GM21825 (cell line): ENCODE measurements at regions not wholly inside any gene's neighbourhood (a gene's known extent, or its start where the extent isn't known, plus 50 kb on each side); places are given as distances from the start of the nearest gene placed in this dataset.

ENCODE experiments used
- ATAC-seq: cut with Tn5 transposase; IDR thresholded peaks from one replicate; pipeline ENCODE4 v1.9.1; 2021; ENCODE audit warnings: mild to moderate bottlenecking, moderate library complexity; ENCODE audit not compliant: unreplicated experiment

GRCh38 chr2:75287624-75288316 lies 88.5 kb upstream of the TACR1 start:
- peak; percentile 51 for ATAC-seq

GRCh38 chr2:75284345-75284744 lies 85.0 kb upstream of the TACR1 start:
- ATAC-seq, result no peak

- no peak for ATAC-seq
Observed at GRCh38 chr2:75278821-75279379, 79.6 kb upstream of the TACR1 start.

- no peak for ATAC-seq
Observed at GRCh38 chr2:75278314-75278713, 79.0 kb upstream of the TACR1 start.

- no peak for ATAC-seq
Observed at GRCh38 chr2:75277111-75277510, 77.8 kb upstream of the TACR1 start.

- no peak for ATAC-seq
Observed at GRCh38 chr2:75276093-75277029, 77.0 kb upstream of the TACR1 start.

GRCh38 chr2:75274936-75275335 lies 75.6 kb upstream of the TACR1 start:
- ATAC-seq, result no peak

GRCh38 chr2:75268112-75268511 lies 68.8 kb upstream of the TACR1 start:
- ATAC-seq, result no peak

- ATAC-seq, result no peak
Observed at GRCh38 chr2:75261923-75262322, 62.6 kb upstream of the TACR1 start.

- no peak for ATAC-seq
Observed at GRCh38 chr2:75260946-75261345, 61.6 kb upstream of the TACR1 start.

- ATAC-seq, result no peak
Observed at GRCh38 chr2:75258620-75259019, 59.3 kb upstream of the TACR1 start.

- ATAC-seq, result no peak
Observed at GRCh38 chr2:75256485-75256884, 57.2 kb upstream of the TACR1 start.

GRCh38 chr2:75253526-75253925 lies 54.2 kb upstream of the TACR1 start:
- ATAC-seq, result no peak

- no peak for ATAC-seq
Observed at GRCh38 chr2:75251896-75252295, 52.6 kb upstream of the TACR1 start.
